ENCODE measurements at regions not wholly inside any gene's neighbourhood (a gene's known extent, or its start where the extent isn't known, plus 50 kb on each side); places are given as distances from the start of the nearest gene placed in this dataset.
A peak's percentile ranks its signal among the peaks of the same experiment; 100 is the strongest.

DNA sequence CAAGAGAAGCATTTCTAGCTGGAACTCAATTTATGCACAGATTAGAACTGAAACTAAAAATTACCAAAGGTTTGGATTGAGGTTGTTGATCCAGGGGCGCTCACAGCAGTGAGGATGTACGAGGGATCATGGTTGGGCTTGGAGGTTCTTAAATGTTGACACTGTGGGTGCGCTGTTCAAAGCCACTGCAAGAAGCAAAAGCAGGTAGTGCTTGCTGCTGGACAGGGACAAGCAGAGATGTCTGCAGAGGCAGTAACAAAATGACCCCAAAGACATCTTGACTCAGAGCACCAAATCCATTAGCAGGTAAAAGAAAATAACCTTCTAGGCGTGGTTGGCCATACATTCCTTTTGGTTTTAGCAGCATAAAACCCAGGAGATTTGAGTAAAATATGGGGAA, 468.4 kb downstream of the ZSWIM6 start:
- Histone ChIP-seq H2AK5ac (ENCODE audit: low read depth, low read length) (no peak overlapping the region), H3K9me3 (replicated peaks in 1 of 2; ENCODE audit: control insufficient read depth in 2 of 2, insufficient read depth in 1 of 2, low read depth in 1 of 2, low read length in 2 of 2) (no peaks in the 10 kb centered on the region), H3K36me3 (replicated peaks in 1 of 2; ENCODE audit: control insufficient read depth in 2 of 2, insufficient read depth in 2 of 2, low read length in 2 of 2) (no peaks in the 10 kb centered on the region), H3K14ac (ENCODE audit: low read length) (no peak overlapping the region), H3K27ac (replicated peaks; ENCODE audit: low read length) (no peak overlapping the region), H3K4me2 (ENCODE audit: insufficient read depth, low read length, poor library complexity, severe bottlenecking) (no peak overlapping the region), H3K27me3 (ENCODE audit: control insufficient read depth in 3 of 3, insufficient read depth in 3 of 3, low read depth in 1 of 3, low read length in 3 of 3) (no peaks in the 10 kb centered on the region), H3K4me3 (ENCODE audit: low read length in 2 of 2) (no peak overlapping the region), H3K4me1 (ENCODE audit: control insufficient read depth in 2 of 2, insufficient read depth in 1 of 2, low read depth in 1 of 2, low read length in 2 of 2) (no peaks in the 10 kb centered on the region), H3K79me1 (ENCODE audit: low read depth, low read length) (no peaks in the 10 kb centered on the region), H3K23ac (ENCODE audit: low read depth, low read length, poor library complexity) (no peak overlapping the region), H2BK5ac (ENCODE audit: low read length) (no peak overlapping the region), H4K8ac (ENCODE audit: low read depth, low read length) (no peak overlapping the region), H3K18ac (ENCODE audit: low read length) (no peak overlapping the region), H3K9ac (ENCODE audit: low read depth, low read length, poor library complexity) (no peak overlapping the region), H2AFZ (ENCODE audit: low read length) (no peak overlapping the region), H3K4ac (ENCODE audit: low read length) (no peak overlapping the region), H4K91ac (ENCODE audit: low read depth, low read length, poor library complexity) (no peak overlapping the region), H2BK120ac (ENCODE audit: low read depth, low read length) (no peak overlapping the region), H2BK12ac (ENCODE audit: low read length) (no peak overlapping the region), H2BK15ac (ENCODE audit: low read length) (no peak overlapping the region)
- no peak for DNase-seq (ENCODE audit: low spot score)
- WGBS, 2 donors (ENCODE audit: extremely low coverage in 2 of 2, insufficient read length in 2 of 2, insufficient replicate concordance in 1 of 2), result no CpG with 5 or more reads among the region's 4 CpGs

DNA sequence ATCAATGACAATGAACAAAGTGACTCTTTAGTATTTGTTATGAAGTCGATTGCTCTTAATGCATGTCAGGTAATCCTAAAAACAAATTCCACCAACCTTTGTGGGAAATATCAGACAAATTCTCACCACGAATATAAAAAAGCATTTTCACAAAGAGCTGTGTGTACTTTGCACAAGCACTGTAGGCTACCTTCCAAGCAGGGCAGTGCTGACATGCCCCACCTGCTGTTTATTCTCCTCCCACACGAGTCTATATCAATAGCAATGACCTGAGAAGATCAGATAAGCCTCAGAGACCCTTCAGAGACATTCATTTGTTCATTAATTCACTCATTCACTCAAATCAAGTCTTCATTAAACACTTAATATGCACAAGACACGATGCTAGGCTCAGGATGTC, 469.1 kb downstream of the ZSWIM6 start:
- H3K79me1 ChIP-seq (ENCODE audit: low read depth, low read length), result no peaks in the 10 kb centered on the region
- no peaks in the 10 kb centered on the region for H3K4me1 ChIP-seq (ENCODE audit: control insufficient read depth in 2 of 2, insufficient read depth in 1 of 2, low read depth in 1 of 2, low read length in 2 of 2)
- H2BK5ac ChIP-seq (ENCODE audit: low read length), result no peak overlapping the region
- H2BK15ac ChIP-seq (ENCODE audit: low read length), result no peak overlapping the region
- no peak overlapping the region for H3K14ac ChIP-seq (ENCODE audit: low read length)
- no peak overlapping the region for H4K8ac ChIP-seq (ENCODE audit: low read depth, low read length)
- H2BK12ac ChIP-seq (ENCODE audit: low read length), result no peak overlapping the region
- H2AFZ ChIP-seq (ENCODE audit: low read length), result no peak overlapping the region
- no CpG with 5 or more reads among the region's 4 CpGs for WGBS, 2 donors (ENCODE audit: extremely low coverage in 2 of 2, insufficient read length in 2 of 2, insufficient replicate concordance in 1 of 2)
- H3K27ac ChIP-seq (replicated peaks; ENCODE audit: low read length), result no peak overlapping the region
- no peak overlapping the region for H2BK120ac ChIP-seq (ENCODE audit: low read depth, low read length)
- H3K4me3 ChIP-seq (ENCODE audit: low read length in 2 of 2), result no peak overlapping the region
- H3K4me2 ChIP-seq (ENCODE audit: insufficient read depth, low read length, poor library complexity, severe bottlenecking), result no peak overlapping the region
- no peak overlapping the region for H4K91ac ChIP-seq (ENCODE audit: low read depth, low read length, poor library complexity)
- no peak overlapping the region for H3K9ac ChIP-seq (ENCODE audit: low read depth, low read length, poor library complexity)
- H2AK5ac ChIP-seq (ENCODE audit: low read depth, low read length), result no peak overlapping the region
- no peak for DNase-seq (ENCODE audit: low spot score)
- no peak overlapping the region for H3K18ac ChIP-seq (ENCODE audit: low read length)
- H3K4ac ChIP-seq (ENCODE audit: low read length), result no peak overlapping the region
- H3K9me3 ChIP-seq (replicated peaks in 1 of 2; ENCODE audit: control insufficient read depth in 2 of 2, insufficient read depth in 1 of 2, low read depth in 1 of 2, low read length in 2 of 2), result no peaks in the 10 kb centered on the region
- no peak overlapping the region for H3K23ac ChIP-seq (ENCODE audit: low read depth, low read length, poor library complexity)
- no peaks in the 10 kb centered on the region for H3K27me3 ChIP-seq (ENCODE audit: control insufficient read depth in 3 of 3, insufficient read depth in 3 of 3, low read depth in 1 of 3, low read length in 3 of 3)
- no peaks in the 10 kb centered on the region for H3K36me3 ChIP-seq (replicated peaks in 1 of 2; ENCODE audit: control insufficient read depth in 2 of 2, insufficient read depth in 2 of 2, low read length in 2 of 2)

DNA sequence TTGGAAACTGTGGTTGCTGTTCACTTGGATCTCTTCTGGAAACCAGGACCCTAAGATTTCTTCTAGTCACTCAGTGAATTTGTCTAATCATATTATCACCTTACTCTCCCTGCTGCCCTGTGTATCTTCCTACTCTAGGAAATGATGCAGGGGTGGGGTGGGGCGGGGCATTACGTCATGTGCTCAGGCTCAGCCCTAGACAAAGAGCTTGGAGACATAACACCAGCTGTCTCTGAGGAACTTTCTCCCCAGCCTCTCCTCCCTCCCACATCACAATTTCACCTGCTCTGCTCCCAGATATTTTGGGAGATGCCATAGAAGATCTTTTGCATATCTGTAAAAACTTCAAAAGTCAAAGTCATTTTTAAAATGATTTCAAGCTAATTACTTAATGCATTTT, 470.4 kb downstream of the ZSWIM6 start:
- Histone ChIP-seq H2AK5ac (ENCODE audit: low read depth, low read length) (no peak overlapping the region), H3K27me3 (ENCODE audit: control insufficient read depth in 3 of 3, insufficient read depth in 3 of 3, low read depth in 1 of 3, low read length in 3 of 3) (no peaks in the 10 kb centered on the region), H3K4me3 (ENCODE audit: low read length in 2 of 2) (no peak overlapping the region), H2BK5ac (ENCODE audit: low read length) (no peak overlapping the region), H2BK12ac (ENCODE audit: low read length) (no peak overlapping the region), H4K91ac (ENCODE audit: low read depth, low read length, poor library complexity) (no peak overlapping the region), H3K27ac (replicated peaks; ENCODE audit: low read length) (no peak overlapping the region), H3K4me1 (ENCODE audit: control insufficient read depth in 2 of 2, insufficient read depth in 1 of 2, low read depth in 1 of 2, low read length in 2 of 2) (no peaks in the 10 kb centered on the region), H3K9ac (ENCODE audit: low read depth, low read length, poor library complexity) (no peak overlapping the region), H3K4ac (ENCODE audit: low read length) (no peak overlapping the region), H3K36me3 (replicated peaks in 1 of 2; ENCODE audit: control insufficient read depth in 2 of 2, insufficient read depth in 2 of 2, low read length in 2 of 2) (no peaks in the 10 kb centered on the region), H3K79me1 (ENCODE audit: low read depth, low read length) (no peaks in the 10 kb centered on the region), H4K8ac (ENCODE audit: low read depth, low read length) (no peak overlapping the region), H3K14ac (ENCODE audit: low read length) (no peak overlapping the region), H3K18ac (ENCODE audit: low read length) (no peak overlapping the region), H2AFZ (ENCODE audit: low read length) (no peak overlapping the region), H2BK120ac (ENCODE audit: low read depth, low read length) (no peak overlapping the region), H3K9me3 (replicated peaks in 1 of 2; ENCODE audit: control insufficient read depth in 2 of 2, insufficient read depth in 1 of 2, low read depth in 1 of 2, low read length in 2 of 2) (no peaks in the 10 kb centered on the region), H3K4me2 (ENCODE audit: insufficient read depth, low read length, poor library complexity, severe bottlenecking) (no peak overlapping the region), H3K23ac (ENCODE audit: low read depth, low read length, poor library complexity) (no peak overlapping the region), H2BK15ac (ENCODE audit: low read length) (no peak overlapping the region)
- WGBS, 2 donors (ENCODE audit: extremely low coverage in 2 of 2, insufficient read length in 2 of 2, insufficient replicate concordance in 1 of 2), result no CpG with 5 or more reads among the region's 2 CpGs
- DNase-seq (ENCODE audit: low spot score), result no peak

DNA sequence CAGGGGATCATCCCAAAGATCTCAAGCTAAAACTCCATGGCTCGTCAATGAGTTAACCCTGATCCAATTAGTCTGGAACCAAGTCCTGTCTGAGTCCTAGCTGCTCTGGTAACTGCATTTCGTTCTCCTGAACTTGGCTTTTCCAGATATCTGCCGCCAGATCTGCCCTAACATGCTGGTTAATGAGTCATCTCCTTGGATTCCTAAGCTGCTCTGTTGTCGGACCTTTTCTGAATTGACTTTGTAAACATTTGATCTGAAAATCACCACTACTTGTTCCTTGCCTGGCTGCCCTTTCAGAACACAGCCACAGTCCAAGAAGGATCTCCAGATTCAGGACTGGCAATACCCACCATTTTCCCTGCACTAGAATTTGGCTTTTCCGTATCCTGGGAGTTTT, 473.0 kb downstream of the ZSWIM6 start:
- H4K8ac ChIP-seq (ENCODE audit: low read depth, low read length), result no peak overlapping the region
- no peaks in the 10 kb centered on the region for H3K79me1 ChIP-seq (ENCODE audit: low read depth, low read length)
- H2AK5ac ChIP-seq (ENCODE audit: low read depth, low read length), result no peak overlapping the region
- H4K91ac ChIP-seq (ENCODE audit: low read depth, low read length, poor library complexity), result no peak overlapping the region
- DNase-seq (ENCODE audit: low spot score), result no peak
- H3K27ac ChIP-seq (replicated peaks; ENCODE audit: low read length), result no peak overlapping the region
- no peak overlapping the region for H3K9ac ChIP-seq (ENCODE audit: low read depth, low read length, poor library complexity)
- H3K4me1 ChIP-seq (ENCODE audit: control insufficient read depth in 2 of 2, insufficient read depth in 1 of 2, low read depth in 1 of 2, low read length in 2 of 2), result no peaks in the 10 kb centered on the region
- H3K36me3 ChIP-seq (replicated peaks in 1 of 2; ENCODE audit: control insufficient read depth in 2 of 2, insufficient read depth in 2 of 2, low read length in 2 of 2), result no peaks in the 10 kb centered on the region
- no peak overlapping the region for H2BK120ac ChIP-seq (ENCODE audit: low read depth, low read length)
- H3K23ac ChIP-seq (ENCODE audit: low read depth, low read length, poor library complexity), result no peak overlapping the region
- H3K9me3 ChIP-seq (replicated peaks in 1 of 2; ENCODE audit: control insufficient read depth in 2 of 2, insufficient read depth in 1 of 2, low read depth in 1 of 2, low read length in 2 of 2), result no peaks in the 10 kb centered on the region
- no peak overlapping the region for H3K18ac ChIP-seq (ENCODE audit: low read length)
- WGBS, 2 donors (ENCODE audit: extremely low coverage in 2 of 2, insufficient read length in 2 of 2, insufficient replicate concordance in 1 of 2), result no CpG with 5 or more reads among the region's 5 CpGs
- no peak overlapping the region for H3K14ac ChIP-seq (ENCODE audit: low read length)
- H2AFZ ChIP-seq (ENCODE audit: low read length), result peak overlapping the region; percentile 26
- H2BK5ac ChIP-seq (ENCODE audit: low read length), result no peak overlapping the region
- no peak overlapping the region for H3K4me3 ChIP-seq (ENCODE audit: low read length in 2 of 2)
- no peak overlapping the region for H3K4ac ChIP-seq (ENCODE audit: low read length)
- no peak overlapping the region for H3K4me2 ChIP-seq (ENCODE audit: insufficient read depth, low read length, poor library complexity, severe bottlenecking)
- H2BK12ac ChIP-seq (ENCODE audit: low read length), result no peak overlapping the region
- no peaks in the 10 kb centered on the region for H3K27me3 ChIP-seq (ENCODE audit: control insufficient read depth in 3 of 3, insufficient read depth in 3 of 3, low read depth in 1 of 3, low read length in 3 of 3)
- H2BK15ac ChIP-seq (ENCODE audit: low read length), result no peak overlapping the region
